ENCODE measurements at regions not wholly inside any gene's neighbourhood (a gene's known extent, or its start where the extent isn't known, plus 50 kb on each side); places are given as distances from the start of the nearest gene placed in this dataset.

DNA sequence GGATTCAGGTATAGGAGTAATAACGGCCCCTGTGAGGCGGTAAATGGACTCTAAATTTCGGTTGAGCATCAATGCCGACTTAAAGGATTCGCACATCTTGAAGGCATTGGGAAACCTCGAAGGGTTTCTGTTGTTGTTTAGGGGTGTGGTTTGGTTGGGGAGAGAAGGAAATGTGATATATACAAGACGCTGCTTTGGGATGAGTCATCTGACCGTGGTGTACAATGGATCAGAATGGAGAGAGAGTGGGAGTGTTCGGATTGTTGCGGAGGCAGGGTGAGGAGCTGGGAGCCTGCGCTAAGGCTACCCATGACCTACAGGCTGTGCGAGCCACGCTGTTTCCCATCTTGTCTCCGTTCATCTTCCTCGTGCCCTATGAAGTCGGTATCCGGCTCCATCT lies 60.4 kb upstream of the ERCC6L2 start:
- H3K4me1 ChIP-seq (ENCODE audit: control insufficient read depth in 1 of 2, insufficient read depth in 2 of 2, low read length in 2 of 2): peaks cover 0 to 19% of the 10 kb centered on the region in 2 experiments; a peak in 2 of 4 replicates
- no peaks in the 10 kb centered on the region for H3K9me3 ChIP-seq (ENCODE audit: control insufficient read depth in 1 of 2, insufficient read depth in 1 of 2, low read depth in 1 of 2, low read length in 2 of 2)
- no peaks in the 10 kb centered on the region for H3K9me2 ChIP-seq (ENCODE audit: insufficient read depth)
- TF ChIP-seq ZNF274 (IDR thresholded peaks at IDR 0.05; ENCODE audit: low read depth, low read length): no peak
- no peak for TF ChIP-seq EZH2 (IDR thresholded peaks at IDR 0.05)
- TF ChIP-seq SP1 (IDR thresholded peaks at IDR 0.05; ENCODE audit: low read depth): no peak
- no peak for TF ChIP-seq ZFX (IDR thresholded peaks at IDR 0.05)
- TF ChIP-seq REST (IDR thresholded peaks at IDR 0.05; ENCODE audit: low read depth): no peak
- no peak for TF ChIP-seq EZH2phosphoT487 (IDR thresholded peaks at IDR 0.05; ENCODE audit: borderline replicate concordance)
- no peak for TF ChIP-seq SIN3A (IDR thresholded peaks at IDR 0.05; ENCODE audit: low read depth)
- no peak for TF ChIP-seq TCF7L2 (IDR thresholded peaks at IDR 0.05; ENCODE audit: borderline replicate concordance, extremely low read depth, insufficient read depth, insufficient read length)
- no peak for TF ChIP-seq CBX3 (IDR thresholded peaks at IDR 0.05; ENCODE audit: low read depth)
- no peak for TF ChIP-seq POLR2AphosphoS5 (IDR thresholded peaks at IDR 0.05; ENCODE audit: low read depth, low read length)
- TF ChIP-seq ATF3 (IDR thresholded peaks at IDR 0.05): no peak
- no peaks in the 10 kb centered on the region for H3K79me2 ChIP-seq (ENCODE audit: insufficient read depth, low read length)
- H3K36me3 ChIP-seq (ENCODE audit: control insufficient read depth in 1 of 2, insufficient read depth in 2 of 2, low read length in 2 of 2): no peaks in the 10 kb centered on the region
- no peak overlapping the region for H3K4me3 ChIP-seq (replicated peaks in 1 of 2; ENCODE audit: low read depth in 1 of 2, low read length in 2 of 2)
- DNase-seq (ENCODE audit: low read depth, low spot score) (no peak), ATAC-seq (0 out of 2 replicates have a peak, but pooled peaks have one; percentile 36)
- ChIA-PET CTCF (no interaction called here), POLR2A (no interaction called here), RAD21 (ENCODE audit: low non-redundant PET in 1 of 2, low total read pairs in 2 of 2, uncharacterized antibody in 2 of 2, unreplicated experiment in 2 of 2) (no interaction called here)
- peak overlapping the region; percentile 9; the same call in 1 of the 2 replicates for H3K4me2 ChIP-seq (ENCODE audit: low read length)
- H2AFZ ChIP-seq (ENCODE audit: low read depth, low read length, poor library complexity, severe bottlenecking): no peak overlapping the region
- no peak overlapping the region for H3K27ac ChIP-seq (ENCODE audit: low read depth, low read length)
- no TSS peak for BruUV-seq (replicated peaks)
- no peaks in the 10 kb centered on the region for H4K20me1 ChIP-seq (ENCODE audit: insufficient read depth)
- intact Hi-C loops (cut with micrococcal nuclease): no loop called here
- no peaks in the 10 kb centered on the region; the same call in 1 of the 2 replicates for H3K27me3 ChIP-seq (ENCODE audit: insufficient read depth, low read length)
- H3K9ac ChIP-seq (ENCODE audit: low read length): no peak overlapping the region
